K562 (cell line): ENCODE measurements at regions not wholly inside any gene's neighbourhood (a gene's known extent, or its start where the extent isn't known, plus 50 kb on each side); places are given as distances from the start of the nearest gene placed in this dataset.

Source experiments
- DPF2 ChIP-seq: fragments of 450-650 bp; IDR thresholded peaks from 2 replicates; pipeline ENCODE4 v1.6.1; 2016
- MBD1 ChIP-seq: fragments of 250-450 bp; sonication (Bioruptor Pico); IDR thresholded peaks from 2 replicates; pipeline ENCODE4 v1.8.0; 2022; ENCODE audit warnings: inconsistent platforms
- MIER1 ChIP-seq: fragments of 450-650 bp; IDR thresholded peaks from 2 replicates; pipeline ENCODE4 v1.6.1; 2016; ENCODE audit warnings: antibody characterized with exemption, mild to moderate bottlenecking, low read depth
- PKNOX1 ChIP-seq: fragments of 450-650 bp; IDR thresholded peaks from 2 replicates; pipeline ENCODE4 v1.6.1; 2016
- PURB ChIP-seq: sonication (generic); formaldehyde crosslinking; IDR thresholded peaks from 2 replicates; pipeline ENCODE4 v1.9.0; 2021; ENCODE audit warnings: low read depth, mild to moderate bottlenecking, missing genetic modification reagents
- PYGO2 ChIP-seq: fragments of 450-650 bp; IDR thresholded peaks from 2 replicates; pipeline ENCODE4 v1.6.1; 2016; ENCODE audit warnings: mild to moderate bottlenecking, missing genetic modification characterization, moderate library complexity, missing compliant biosample characterization
- SMAD1 ChIP-seq: fragments of 150-350 bp; IDR thresholded peaks from 2 replicates; pipeline ENCODE4 v1.6.1; 2014; ENCODE audit warnings: low read length, low read depth; ENCODE audit not compliant: partially characterized antibody
- SRF ChIP-seq, 2 experiments: fragments of 250-450, 450-650 bp in 1 of 2; sonication (Bioruptor Pico) in 1 of 2; sonication (generic) in 1 of 2; formaldehyde crosslinking; IDR thresholded peaks; 2 replicates each; pipeline versions ENCODE4 v1.5.0 to v1.5.1; 2020 to 2022; ENCODE audit warnings: mild to moderate bottlenecking in 1 of 2, missing genetic modification reagents in 1 of 2
- TAF9B ChIP-seq: fragments of 450-650 bp; IDR thresholded peaks from 2 replicates; pipeline ENCODE4 v1.6.1; 2018; ENCODE audit warnings: mild to moderate bottlenecking; ENCODE audit not compliant: partially characterized antibody
- ZFP1 ChIP-seq: fragments of 450-650 bp; formaldehyde crosslinking; IDR thresholded peaks from 2 replicates; pipeline ENCODE4 v1.4.0; 2020; ENCODE audit warnings: mild to moderate bottlenecking, mixed read lengths
- ZNF121 ChIP-seq: sonication (generic); formaldehyde crosslinking; conservative IDR thresholded peaks from 2 replicates; pipeline ENCODE4 v1.8.0; 2022; ENCODE audit warnings: missing genetic modification reagents
- ZNF583 ChIP-seq: fragments of 250-450 bp; sonication (Bioruptor Pico); IDR thresholded peaks from 2 replicates; pipeline ENCODE4 v1.4.0; 2020
- ZSCAN32 ChIP-seq: fragments of 450-650 bp; formaldehyde crosslinking; IDR thresholded peaks from 2 replicates; pipeline ENCODE4 v1.4.0; 2020; ENCODE audit warnings: mild to moderate bottlenecking, moderate library complexity
- TF ChIP-seq, protein P1 (sequence below): fragments of 150-350 bp; conservative IDR thresholded peaks from 2 replicates; pipeline ENCODE4 v1.6.1; 2014; ENCODE audit warnings: low read length
- TF ChIP-seq, protein P2 (sequence below): fragments of 250-450 bp; sonication (Bioruptor Pico); IDR thresholded peaks from 2 replicates; pipeline ENCODE4 v1.5.0; 2021; ENCODE audit warnings: mild to moderate bottlenecking, borderline replicate concordance

DNA sequence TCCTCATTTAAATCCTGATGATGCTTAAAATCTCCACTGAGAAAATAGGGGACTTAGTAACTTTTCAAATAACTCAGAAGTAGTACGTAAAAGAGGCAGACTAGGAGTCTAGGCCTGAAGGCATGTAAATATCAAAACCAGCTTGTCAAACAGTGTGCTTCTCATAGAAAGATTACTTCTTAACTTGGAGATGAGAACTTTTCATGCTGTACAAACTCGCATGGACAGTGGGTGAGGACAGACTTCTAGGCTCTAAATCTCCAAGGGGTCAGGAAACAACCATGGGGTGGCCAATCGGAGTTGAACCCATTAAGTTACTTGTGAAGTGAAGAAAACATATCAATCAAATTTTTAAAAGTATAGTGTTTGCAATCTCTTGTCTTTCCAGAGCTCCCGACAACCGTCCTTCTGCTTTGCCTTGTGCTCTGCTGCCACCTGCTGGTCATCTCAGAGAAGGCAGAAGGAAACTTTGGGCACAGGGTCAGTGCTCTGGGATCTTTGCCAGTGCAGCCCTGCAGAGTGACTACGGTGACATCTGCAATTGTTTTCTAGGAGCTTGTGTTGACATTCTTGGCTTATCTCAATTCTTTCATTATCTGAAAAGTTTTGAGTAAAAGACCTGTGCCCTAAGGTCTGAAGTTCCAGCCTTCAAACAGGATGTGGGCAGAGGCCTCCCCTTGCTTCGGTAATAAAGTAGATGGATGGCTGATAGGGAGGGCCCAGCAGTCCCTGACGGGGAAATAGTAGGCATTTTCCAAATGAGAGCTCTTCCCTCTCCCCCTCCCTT, 105.1 kb upstream of the PDE4B start (continued):
- TF ChIP-seq, protein P1, sequence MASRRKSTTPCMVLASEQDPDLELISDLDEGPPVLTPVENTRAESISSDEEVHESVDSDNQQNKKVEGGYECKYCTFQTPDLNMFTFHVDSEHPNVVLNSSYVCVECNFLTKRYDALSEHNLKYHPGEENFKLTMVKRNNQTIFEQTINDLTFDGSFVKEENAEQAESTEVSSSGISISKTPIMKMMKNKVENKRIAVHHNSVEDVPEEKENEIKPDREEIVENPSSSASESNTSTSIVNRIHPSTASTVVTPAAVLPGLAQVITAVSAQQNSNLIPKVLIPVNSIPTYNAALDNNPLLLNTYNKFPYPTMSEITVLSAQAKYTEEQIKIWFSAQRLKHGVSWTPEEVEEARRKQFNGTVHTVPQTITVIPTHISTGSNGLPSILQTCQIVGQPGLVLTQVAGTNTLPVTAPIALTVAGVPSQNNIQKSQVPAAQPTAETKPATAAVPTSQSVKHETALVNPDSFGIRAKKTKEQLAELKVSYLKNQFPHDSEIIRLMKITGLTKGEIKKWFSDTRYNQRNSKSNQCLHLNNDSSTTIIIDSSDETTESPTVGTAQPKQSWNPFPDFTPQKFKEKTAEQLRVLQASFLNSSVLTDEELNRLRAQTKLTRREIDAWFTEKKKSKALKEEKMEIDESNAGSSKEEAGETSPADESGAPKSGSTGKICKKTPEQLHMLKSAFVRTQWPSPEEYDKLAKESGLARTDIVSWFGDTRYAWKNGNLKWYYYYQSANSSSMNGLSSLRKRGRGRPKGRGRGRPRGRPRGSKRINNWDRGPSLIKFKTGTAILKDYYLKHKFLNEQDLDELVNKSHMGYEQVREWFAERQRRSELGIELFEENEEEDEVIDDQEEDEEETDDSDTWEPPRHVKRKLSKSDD = no peak
- no peak for TF ChIP-seq MBD1 (CRISPR knock-in tag)
- TF ChIP-seq ZNF121 (CRISPR knock-in tag) = no peak
- no peak for TF ChIP-seq ZNF583 (CRISPR knock-in tag)
- TF ChIP-seq PYGO2 (tag) = no peak
- no peak for TF ChIP-seq ZFP1 (CRISPR knock-in tag)
- no peak for TF ChIP-seq SRF (CRISPR knock-in tag; IDR thresholded peaks at IDR 0.05)
- peak; percentile 56 for TF ChIP-seq PKNOX1
- TF ChIP-seq MIER1 = no peak
- TF ChIP-seq, protein P2, sequence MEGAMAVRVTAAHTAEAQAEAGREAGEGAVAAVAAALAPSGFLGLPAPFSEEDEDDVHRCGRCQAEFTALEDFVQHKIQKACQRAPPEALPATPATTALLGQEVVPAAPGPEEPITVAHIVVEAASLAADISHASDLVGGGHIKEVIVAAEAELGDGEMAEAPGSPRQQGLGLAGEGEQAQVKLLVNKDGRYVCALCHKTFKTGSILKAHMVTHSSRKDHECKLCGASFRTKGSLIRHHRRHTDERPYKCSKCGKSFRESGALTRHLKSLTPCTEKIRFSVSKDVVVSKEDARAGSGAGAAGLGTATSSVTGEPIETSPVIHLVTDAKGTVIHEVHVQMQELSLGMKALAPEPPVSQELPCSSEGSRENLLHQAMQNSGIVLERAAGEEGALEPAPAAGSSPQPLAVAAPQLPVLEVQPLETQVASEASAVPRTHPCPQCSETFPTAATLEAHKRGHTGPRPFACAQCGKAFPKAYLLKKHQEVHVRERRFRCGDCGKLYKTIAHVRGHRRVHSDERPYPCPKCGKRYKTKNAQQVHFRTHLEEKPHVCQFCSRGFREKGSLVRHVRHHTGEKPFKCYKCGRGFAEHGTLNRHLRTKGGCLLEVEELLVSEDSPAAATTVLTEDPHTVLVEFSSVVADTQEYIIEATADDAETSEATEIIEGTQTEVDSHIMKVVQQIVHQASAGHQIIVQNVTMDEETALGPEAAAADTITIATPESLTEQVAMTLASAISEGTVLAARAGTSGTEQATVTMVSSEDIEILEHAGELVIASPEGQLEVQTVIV (CRISPR knock-in tag) = no peak
- TF ChIP-seq DPF2 = peak; percentile 81
- TF ChIP-seq TAF9B = no peak
- TF ChIP-seq PURB (CRISPR knock-in tag) = no peak
- TF ChIP-seq SMAD1 = no peak
- TF ChIP-seq ZSCAN32 (CRISPR knock-in tag) = no peak
